HG03457 (cell line): ENCODE measurements at regions not wholly inside any gene's neighbourhood (a gene's known extent, or its start where the extent isn't known, plus 50 kb on each side); places are given as distances from the start of the nearest gene placed in this dataset.

ENCODE experiments used
- ATAC-seq: cut with Tn5 transposase; IDR thresholded peaks from one replicate; pipeline ENCODE4 v1.9.1; 2021; ENCODE audit warnings: moderate number of reproducible peaks; ENCODE audit not compliant: unreplicated experiment

DNA sequence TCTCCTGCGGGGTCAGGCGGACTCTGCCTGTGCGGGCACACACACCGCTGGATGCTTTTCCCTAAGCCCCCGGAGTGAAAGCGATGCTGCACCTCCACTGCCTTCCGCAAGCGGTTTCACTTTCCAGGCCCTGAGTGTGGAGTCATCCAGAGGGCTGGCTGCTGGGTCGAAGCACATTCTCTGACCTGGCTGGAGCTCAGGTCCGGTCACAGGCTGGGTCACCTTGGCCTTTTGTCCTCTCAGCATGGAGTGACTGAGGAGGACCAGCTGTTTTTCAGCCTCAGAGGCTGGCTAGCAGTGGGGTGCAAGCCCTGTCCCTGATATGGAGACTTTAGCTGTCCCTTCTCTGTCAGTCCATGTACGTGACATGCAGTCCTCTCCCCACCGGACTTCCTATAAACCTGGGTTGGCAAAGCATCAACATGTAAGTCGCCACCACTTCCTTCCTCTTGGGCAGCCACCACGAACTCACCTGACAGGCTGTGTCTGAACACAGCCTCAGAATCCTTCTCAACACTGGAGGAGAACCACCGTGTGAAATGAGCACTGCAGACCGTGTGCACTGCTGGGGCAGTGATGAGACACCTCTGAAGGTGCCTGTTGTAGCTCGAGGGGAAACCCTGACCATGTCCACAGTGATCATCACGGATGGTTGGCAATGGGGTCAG, 51.3 kb downstream of the GADD45G start:
- no peak for ATAC-seq

DNA sequence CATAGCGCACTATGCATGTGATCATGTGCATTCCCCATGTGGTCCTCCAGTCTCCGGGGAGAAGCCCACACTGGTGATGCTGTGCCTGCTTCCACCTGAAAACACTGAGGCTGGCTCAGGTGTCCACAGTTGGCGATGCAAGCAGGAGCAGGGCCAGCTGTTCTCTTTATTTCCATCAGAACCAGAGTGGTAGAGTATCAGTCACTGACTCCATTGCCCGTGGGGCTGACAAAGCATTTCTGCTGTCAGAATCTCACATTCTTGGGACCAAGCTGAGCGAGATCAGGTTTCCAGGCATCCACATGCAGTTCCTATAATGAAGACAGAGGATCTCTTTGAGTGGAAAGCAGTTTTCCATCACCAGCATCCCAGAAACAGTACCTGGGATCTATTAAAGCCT, 52.5 kb downstream of the GADD45G start:
- no peak for ATAC-seq

DNA sequence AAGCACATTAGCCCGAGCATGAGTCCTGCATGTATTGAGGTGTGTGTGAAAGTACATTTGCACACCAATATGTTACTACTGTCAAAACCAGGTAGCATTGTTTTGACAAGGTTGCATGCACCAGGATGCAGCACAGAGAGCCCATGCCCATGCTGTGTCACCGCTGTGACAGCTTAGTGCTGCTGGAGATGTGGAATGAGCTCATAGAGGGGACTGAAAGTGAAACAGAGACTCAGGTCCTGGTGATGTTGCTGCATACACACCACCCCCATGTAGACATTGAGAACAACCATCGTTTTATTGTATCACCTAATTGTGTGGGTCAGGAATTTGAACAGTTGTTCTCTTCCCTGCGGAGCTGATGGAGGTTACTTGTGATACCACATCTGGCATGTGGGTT, 53.0 kb downstream of the GADD45G start:
- no peak for ATAC-seq

DNA sequence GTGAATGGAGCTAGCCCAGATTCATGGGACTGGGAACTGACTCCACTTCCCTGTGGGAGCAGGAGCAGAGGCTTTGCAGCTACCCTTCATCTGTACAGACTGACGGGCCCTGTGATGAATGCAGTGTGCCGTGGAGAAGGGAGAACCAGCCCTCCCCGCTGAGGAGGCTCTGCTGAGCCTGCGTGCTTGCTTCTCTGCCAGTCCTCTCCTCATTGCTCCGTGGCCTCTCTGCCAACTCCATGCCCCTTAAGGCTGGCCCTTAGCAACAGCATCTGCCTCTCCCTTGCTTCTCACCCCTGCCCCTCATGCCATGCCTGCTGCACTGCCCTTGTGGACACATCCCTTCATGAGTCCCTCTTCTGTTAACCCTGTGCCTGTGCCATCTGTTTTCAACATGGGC, 53.6 kb downstream of the GADD45G start:
- ATAC-seq = no peak

DNA sequence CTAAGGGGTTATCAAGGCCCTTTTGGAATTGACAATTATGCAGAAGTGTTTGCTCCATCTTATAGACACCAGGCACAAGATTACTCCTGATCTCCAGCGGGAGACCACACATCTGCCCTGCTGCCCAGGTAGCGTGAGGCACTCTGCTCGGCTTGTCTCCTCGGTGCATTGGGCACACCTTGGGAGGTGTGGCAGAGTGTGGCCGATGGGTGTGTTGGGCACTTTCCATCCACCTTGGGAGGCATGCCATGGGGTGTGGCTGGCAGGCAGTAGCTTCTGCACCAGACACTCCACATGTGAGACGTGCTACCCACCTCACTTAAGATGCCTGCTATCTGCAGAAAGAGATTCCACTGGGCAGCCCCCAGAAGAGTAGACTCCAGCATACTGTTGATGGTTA, 54.1 kb downstream of the GADD45G start:
- no peak for ATAC-seq

DNA sequence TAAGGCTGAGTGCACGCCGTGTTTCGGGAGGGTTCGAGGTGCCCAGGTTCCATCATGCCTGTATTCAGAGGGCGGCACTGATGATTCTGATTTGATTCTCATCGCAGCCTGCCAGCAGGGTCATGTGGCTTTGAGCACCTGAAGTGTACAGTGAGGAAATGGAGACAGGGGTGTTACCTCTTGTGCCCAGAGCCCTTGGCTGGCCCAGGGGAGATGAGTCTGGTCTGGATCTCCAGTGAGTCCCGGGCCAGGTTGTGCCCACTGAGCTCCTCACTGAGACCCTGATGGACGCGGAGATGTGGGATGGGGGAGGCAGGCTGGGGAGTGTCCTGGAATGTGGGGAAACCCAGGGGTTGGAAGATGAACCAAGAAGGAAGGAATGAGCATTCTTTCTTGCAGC, 54.7 kb downstream of the GADD45G start:
- no peak for ATAC-seq

DNA sequence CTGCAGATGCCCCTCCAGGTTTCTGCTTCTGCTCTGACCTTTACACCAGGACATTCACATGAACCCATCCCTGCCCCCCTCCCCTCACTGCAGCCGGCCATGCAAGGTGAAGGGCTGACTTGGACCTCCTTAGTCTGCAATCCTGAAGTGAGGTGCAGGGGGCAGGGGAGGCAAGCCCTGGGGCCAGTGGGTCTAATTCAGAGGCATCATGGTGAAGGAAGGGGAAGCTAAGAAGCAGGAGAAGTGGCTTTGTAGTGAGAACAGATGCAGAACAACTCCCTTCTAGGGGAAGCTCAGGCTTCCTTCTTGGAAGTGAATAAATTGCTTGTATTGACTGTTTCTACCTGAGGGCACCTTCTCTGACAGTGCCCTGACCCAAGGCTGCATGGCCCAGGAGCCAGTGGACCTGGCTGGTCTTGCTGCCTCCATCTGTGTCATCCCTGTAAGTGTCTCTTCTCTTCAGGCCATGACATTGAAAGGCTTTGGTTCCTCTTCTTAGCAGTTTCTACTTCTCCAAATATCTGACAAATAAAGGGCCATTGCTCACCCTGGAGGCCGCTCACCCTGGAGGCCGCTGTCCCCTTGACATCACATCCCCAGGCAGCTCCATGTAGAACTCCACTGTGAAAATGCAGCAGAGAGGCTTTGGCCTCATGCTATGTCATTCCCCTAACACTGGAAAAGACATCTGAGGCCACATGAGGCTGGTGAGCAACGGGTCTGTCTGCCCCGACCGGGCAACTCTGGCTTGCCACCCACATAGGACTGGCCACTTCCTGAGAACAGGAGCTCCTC, 55.3 kb downstream of the GADD45G start:
- no peak for ATAC-seq

DNA sequence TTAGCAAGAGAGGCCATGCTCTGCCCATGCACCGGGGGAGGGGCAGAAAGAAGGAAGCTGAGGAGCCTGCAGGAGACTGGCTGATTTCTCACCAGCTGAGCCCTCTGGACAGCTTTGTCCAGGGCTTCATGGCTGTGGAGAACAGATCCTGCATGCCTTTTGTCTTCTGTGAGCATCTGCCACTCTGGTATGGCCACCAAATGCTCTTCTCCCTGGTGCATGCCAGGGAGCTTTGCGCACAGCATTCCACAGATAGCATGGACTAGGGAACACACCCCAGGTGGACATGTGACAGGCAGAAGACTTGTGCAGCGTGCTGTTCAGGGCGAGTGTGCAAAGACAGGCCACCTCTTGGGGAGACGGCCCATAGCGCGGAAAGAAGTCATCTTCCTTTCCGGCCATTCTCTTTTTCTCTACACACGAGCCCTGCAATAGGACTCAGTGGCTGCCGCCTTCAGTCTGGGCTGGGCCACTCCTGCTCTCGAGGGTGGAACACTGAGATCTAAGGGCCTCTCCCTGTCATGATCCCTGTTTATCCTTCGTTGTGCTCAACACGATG, 56.7 kb downstream of the GADD45G start:
- ATAC-seq = no peak

DNA sequence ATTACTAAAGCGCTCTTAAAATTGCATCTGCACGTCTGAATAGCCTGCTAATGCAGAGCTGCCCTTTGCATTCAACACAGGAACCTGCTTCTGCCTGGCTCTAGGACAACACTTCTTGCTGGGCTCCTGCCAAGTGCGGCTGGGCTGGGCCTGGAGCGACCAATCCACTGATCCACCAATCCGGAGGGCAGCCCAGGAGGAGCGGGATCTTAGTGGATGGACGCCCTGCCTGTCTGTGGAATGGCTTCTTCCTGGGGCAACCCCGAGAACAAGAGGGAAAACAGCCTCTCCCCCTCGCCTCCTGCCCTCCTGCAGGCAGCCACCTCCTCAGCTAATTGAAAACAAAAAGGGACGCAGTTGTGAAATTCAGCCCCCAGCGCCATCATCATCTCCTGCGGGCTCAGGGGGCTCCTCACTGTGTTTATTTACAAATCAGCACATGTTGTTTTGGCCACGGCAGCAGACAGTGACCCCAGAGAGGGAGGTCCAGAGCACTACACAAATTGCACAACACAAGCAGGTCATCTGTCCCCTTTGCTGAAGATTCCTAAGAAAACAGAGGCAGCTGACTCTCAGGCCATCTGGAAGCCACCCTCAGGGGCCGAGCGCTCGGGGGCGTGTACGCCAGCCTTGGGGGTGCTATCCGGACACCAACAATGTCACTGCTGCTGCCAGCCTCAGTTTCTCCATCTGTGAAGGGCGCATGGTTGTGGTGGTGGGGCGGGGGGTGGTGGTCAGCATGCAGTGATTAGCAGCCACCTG, 57.3 kb downstream of the GADD45G start:
- ATAC-seq = no peak

DNA sequence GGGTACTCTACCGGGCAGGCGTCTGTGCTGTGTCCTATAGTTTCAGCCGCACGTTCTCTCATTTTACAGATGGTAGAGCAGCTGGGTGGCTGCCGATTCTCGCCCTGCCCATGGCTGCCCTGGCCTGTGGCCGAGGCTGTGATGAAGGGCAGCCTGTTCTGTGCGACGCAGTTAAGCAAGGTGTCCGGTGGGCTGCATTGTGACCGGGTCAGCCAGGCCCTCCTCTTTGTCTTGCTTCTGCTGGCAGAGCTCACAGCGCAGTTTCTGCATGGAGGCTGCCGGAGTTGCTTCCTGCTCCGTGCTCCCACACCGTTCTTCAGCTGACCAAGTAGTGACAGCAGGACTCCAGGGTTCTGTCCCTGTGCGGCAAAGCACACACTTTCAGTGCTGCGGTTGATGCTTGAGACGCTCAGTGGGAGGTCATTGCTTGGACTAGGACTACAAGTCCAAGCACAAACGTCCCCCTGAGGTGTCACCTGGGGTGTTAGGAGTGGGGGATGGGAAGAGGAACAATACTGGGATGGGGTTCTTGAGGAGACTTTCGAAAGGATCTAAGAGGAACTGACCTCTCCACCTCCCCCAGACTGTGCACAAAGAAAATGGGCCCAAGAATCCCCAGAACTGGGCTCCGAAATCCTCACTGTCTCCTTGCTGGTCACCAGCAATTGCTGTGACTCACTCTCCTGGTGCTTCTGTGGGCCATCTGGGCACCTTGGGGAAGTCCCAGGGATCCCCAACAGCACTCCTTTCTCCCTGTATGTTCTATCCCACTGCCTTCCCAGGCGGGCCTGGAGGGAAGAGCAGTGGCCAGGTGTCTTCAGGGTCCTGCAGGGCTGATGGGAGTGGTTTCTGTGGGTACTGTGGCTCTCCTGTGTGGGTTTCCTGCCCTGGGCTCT, 58.2 kb downstream of the GADD45G start:
- ATAC-seq = no peak

DNA sequence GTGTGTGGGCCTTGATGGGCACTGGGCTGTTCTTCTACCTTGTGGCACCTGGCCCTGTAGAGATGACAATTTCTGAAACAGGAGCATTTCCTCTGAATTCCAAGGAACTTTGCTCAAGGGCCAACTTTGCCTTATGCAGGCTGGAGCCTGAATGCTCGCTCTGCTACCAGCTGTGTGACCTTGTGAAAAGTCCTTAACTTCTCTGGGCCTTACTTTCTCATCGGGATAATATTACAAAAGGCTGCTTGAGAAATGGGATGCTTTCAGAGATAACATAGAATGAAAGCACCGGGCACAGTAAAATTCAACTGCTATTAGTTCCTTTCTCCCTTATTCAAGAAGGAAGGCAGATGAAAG, 58.8 kb downstream of the GADD45G start:
- no peak for ATAC-seq

DNA sequence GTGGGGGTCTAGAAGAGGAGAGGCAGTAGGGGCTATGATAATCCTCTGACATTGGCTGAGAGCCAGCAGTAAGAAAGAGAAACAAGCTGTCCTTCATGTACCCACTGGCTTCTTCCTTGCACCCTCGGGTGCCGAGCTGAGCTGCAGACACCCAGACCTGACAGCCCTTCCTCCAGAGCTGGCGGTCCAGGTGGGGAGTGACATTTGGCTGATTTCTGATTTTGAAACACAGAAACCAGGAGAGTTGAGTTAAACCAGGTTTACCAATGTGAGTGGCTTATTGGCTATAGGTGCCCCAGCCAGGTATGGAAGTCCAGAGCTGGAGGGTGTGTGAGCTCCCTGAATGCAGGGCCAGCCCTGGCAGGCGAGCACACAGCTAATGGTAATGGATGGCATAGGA, 59.2 kb downstream of the GADD45G start:
- no peak for ATAC-seq

DNA sequence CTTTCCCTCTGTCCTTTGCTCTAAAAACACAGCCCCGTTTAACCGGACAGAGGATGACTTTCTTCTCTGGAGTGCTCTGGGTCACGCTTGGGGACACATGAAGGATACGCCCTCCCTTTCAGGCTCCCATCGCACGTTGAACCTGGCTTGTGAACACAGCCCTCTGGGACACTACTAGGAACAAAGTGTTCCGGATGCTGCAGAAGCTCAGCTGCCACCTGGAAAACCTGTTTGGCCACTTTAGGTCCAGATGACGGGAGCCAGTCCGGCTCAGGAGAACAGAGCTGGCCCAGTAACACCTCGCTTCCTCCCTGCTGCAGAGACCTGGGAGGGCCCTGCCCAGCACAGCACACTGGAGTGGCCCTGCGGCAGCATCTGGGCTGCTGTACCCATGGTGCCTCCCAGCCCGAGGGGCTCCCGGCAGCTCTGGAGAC, 60.1 kb downstream of the GADD45G start:
- ATAC-seq = no peak

DNA sequence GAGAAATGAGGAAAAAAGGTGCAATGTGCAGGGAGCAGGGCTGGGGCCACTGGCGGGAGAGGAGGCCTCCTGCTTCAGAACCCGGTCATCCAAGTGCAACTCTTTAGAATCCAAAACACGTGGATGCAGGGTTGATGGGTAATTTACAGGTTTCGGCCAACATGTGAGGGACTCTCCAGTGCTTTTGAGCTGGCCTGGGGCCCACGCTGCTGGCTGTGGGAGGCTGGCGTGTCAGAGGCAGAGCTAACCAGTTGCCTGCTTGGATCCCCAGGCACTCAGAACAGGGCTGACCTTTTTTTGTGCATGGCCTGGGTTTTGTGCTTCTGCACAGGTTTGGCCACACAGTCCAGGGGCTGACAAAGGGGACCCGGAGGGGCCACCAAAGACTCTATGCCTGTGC, 61.6 kb downstream of the GADD45G start:
- no peak for ATAC-seq

DNA sequence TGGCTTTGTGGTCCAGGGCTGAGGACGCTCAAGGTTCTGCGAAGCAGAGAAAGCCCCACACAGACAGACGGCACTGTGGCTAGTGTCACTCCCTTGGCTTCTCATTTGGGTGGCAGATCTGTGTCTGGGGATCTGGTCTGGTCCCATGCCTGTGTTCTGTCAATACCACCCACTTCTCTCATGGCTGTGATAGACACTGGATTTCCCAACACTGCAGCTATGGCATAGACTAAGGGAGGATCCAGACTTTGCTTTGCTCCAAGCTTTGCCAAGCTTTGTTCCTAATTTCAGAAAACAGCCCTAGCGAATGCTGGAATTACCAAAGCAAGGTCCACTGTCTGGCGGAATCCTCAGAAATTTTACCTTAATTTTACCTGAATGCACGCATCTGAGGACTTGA, 62.1 kb downstream of the GADD45G start:
- no peak for ATAC-seq

DNA sequence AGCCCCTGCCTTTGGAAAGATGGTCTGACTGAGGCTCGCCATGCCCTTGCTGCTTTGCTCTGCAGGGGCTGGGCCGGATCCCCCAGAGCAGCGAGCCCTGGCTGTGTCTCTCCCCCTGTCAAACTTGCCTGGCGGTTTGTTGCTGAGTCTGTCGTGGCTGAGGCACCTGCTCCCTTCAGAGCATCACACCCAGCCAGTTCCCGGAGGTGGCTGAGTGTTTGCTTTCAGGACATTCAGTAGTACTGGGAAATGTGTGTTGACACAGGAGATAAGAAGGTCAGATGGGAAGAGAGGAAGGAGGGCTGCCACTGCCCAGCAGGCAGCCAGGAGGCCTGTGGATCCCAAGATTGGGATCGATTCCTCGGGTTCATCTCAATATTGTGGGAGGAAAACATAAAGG, 62.9 kb downstream of the GADD45G start:
- ATAC-seq = no peak

DNA sequence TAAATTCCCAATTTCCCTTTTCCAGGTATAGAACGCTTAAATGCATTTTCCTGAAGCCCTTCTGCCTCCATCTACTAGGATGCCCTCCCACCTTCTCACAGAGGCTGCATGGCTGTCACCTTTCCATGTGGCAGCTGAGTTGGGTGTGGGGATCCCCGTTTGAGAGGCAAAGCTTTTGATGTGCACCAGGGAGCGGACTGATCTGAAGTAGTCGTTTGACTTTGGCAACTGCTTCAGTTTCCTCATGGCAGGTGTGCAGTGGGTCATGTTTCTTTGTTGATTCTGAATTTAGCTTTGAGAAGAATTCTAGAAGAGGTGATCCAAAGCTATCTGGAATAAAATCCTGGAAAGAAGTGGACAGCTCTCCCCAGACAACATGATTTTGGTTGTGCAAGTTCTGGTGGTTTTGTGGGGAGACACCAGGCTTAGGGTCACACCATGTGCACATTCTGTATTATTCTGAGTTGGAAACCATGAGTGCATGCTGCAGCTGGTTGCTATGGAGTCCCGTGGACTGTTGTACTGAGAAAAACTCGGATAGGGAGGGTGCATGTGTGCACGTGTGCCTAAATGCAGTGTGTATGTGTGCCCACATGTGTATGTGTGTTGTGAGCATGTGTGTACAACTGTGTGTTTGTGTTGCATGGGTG, 63.5 kb downstream of the GADD45G start:
- no peak for ATAC-seq

DNA sequence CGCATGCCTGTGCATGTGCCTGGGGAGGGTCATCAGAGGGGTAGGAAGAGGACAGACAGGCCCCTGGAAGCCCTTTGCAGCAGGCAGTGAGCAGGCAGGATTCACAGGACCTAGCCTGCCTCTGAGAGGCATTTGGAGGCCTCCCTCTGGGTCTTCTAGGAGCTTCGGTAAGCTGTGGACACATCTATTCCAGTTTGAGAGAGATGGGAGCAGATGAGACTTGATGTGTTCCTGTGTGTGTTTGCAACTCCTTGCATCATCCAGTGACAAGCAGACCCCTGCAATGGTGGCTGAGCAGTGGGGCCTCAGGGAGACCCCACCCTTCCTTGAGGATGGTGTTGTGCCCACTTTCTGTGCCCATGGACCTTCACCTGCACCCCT, 64.0 kb downstream of the GADD45G start:
- no peak for ATAC-seq

DNA sequence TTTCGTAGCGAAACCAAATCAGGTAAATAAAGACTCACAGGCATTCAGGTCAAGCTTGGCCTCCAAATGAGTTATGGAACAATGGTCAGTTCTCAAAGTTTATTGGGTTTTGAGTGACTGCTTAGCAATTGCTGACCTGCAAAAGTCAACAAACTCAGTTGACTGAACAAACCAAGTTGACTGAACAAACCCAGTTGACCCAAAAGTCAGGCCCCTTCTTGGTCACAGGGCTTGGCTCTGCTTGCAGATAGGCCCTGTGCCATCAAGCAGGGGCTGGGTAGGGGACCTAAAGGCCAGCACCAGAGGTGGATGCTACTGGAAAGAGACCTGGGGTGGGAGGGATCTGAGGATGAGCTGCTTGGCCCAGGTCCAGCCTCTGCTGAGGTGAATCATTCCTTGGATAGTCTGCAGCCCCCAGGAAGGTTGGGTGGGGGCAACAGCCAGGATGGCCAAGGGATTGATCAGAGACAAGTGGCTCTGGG, 64.6 kb downstream of the GADD45G start:
- ATAC-seq = no peak

DNA sequence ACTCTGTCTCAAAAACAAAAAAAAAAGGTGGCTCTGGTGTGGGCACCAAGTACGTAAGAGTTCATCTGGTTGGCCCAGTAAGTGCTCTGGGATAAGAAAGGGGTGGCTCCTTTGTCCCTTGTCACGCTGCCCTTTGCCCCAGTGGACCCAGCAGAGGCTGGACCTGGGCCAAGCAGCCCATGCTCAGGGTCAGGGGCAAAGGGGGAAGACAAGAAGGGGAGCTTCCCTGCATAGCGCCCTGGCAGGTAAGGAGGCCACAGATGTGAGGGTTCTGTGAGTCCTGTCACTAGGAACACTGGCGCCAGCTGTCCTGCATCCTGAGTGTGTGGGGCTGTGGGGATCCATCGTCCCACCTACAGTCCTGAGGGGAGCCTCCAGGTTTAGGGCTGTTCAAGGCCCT, 65.3 kb downstream of the GADD45G start:
- ATAC-seq = no peak
